Transverse colon (tissue), 4 donors: ENCODE measurements at regions not wholly inside any gene's neighbourhood (a gene's known extent, or its start where the extent isn't known, plus 50 kb on each side); places are given as distances from the start of the nearest gene placed in this dataset.

Source experiments
- CTCF ChIP-seq, 5 experiments: fragments of 200-600 bp in 3 of 5; fragments of 450-650 bp in 2 of 5; sonication (generic) in 3 of 5; IDR thresholded peaks; 1 replicate in 2 of 5; 2 replicates in 3 of 5; pipeline ENCODE4 v1.5.1; 2016 to 2017; ENCODE audit warnings: antibody characterized with exemption in 5 of 5, inconsistent platforms in 3 of 5, mild to moderate bottlenecking in 2 of 5, moderate library complexity in 1 of 5
- POLR2A ChIP-seq: fragments of 450-650 bp; IDR thresholded peaks from one replicate; pipeline ENCODE4 v1.6.1; 2016; ENCODE audit warnings: antibody characterized with exemption, mild to moderate bottlenecking, moderate library complexity
- POLR2AphosphoS5 ChIP-seq, 3 donors: sonication (generic); formaldehyde crosslinking; IDR thresholded peaks; one replicate each; pipeline ENCODE4 v1.6.1; 2016; ENCODE audit warnings: antibody characterized with exemption in 3 of 3

- TF ChIP-seq CTCF (IDR thresholded peaks at IDR 0.05) (no peak), POLR2AphosphoS5 (IDR thresholded peaks at IDR 0.05) (no peak), POLR2A (no peak)
These were observed 87.3 kb upstream of the BAIAP2L1 start for GRCh38 chr7:98488167-98488566.
